K562 (cell line): ENCODE measurements at regions not wholly inside any gene's neighbourhood (a gene's known extent, or its start where the extent isn't known, plus 50 kb on each side); places are given as distances from the start of the nearest gene placed in this dataset.

Experiments
- BCL6 ChIP-seq: fragments of 250-450 bp; sonication (Bioruptor Pico); IDR thresholded peaks from 2 replicates; pipeline ENCODE4 v1.4.0; 2020
- HNRNPH1 ChIP-seq: fragments of 200-400 bp; formaldehyde crosslinking; optimal IDR thresholded peaks from 2 replicates; pipeline ENCODE3; 2017; ENCODE audit warnings: low read depth, mild to moderate bottlenecking, low read length, moderate library complexity
- HNRNPK ChIP-seq: fragments of 200-400 bp; formaldehyde crosslinking; IDR thresholded peaks from one replicate; pipeline ENCODE4 v1.6.1; 2018; ENCODE audit warnings: mild to moderate bottlenecking, low read depth, low read length; ENCODE audit not compliant: poor library complexity, severe bottlenecking
- NUFIP1 ChIP-seq: fragments of 450-650 bp; IDR thresholded peaks from 2 replicates; pipeline ENCODE4 v1.6.1; 2018; ENCODE audit not compliant: partially characterized antibody
- POLR2A ChIP-seq: fragments of 450-650 bp; conservative IDR thresholded peaks from 2 replicates; pipeline ENCODE4 v1.6.1; 2016
- POLR2AphosphoS5 ChIP-seq: IDR thresholded peaks from 2 replicates; pipeline ENCODE4 v1.6.1; 2011; ENCODE audit warnings: mild to moderate bottlenecking, low read depth, low read length, moderate library complexity; ENCODE audit not compliant: control insufficient read depth, insufficient read depth
- SETDB1 ChIP-seq: IDR thresholded peaks from one replicate; pipeline ENCODE4 v1.6.1; 2012; ENCODE audit warnings: low read length, control low read depth, inconsistent platforms
- ZBTB17 ChIP-seq: fragments of 450-650 bp; formaldehyde crosslinking; IDR thresholded peaks from 2 replicates; pipeline ENCODE4 v1.4.0; 2020; ENCODE audit warnings: mild to moderate bottlenecking
- ZNF224 ChIP-seq: sonication (generic); formaldehyde crosslinking; IDR thresholded peaks from 2 replicates; pipeline ENCODE4 v1.8.0; 2022; ENCODE audit warnings: mild to moderate bottlenecking, missing genetic modification reagents
- ZNF263 ChIP-seq: sonication (generic); formaldehyde crosslinking; IDR thresholded peaks from 2 replicates; pipeline ENCODE4 v1.8.0; 2022; ENCODE audit warnings: mild to moderate bottlenecking, missing genetic modification reagents, borderline replicate concordance
- TF ChIP-seq, protein P1 (sequence below), 3 experiments: IDR thresholded peaks in 2 of 3; conservative IDR thresholded peaks in 1 of 3; 2 replicates each; pipeline ENCODE4 v1.5.1; 2011 to 2012; ENCODE audit warnings: low read length in 3 of 3, mild to moderate bottlenecking in 3 of 3, control low read depth in 2 of 3, improper control_type of control experiment in 1 of 3, inconsistent platforms in 1 of 3, low read depth in 1 of 3, mixed read lengths in 1 of 3, moderate library complexity in 1 of 3; ENCODE audit not compliant: insufficient read depth in 2 of 3
- TF ChIP-seq, protein P2 (sequence below): sonication (generic); formaldehyde crosslinking; IDR thresholded peaks from 2 replicates; pipeline ENCODE4 v1.8.1; 2023; ENCODE audit warnings: mild to moderate bottlenecking, missing genetic modification reagents

DNA sequence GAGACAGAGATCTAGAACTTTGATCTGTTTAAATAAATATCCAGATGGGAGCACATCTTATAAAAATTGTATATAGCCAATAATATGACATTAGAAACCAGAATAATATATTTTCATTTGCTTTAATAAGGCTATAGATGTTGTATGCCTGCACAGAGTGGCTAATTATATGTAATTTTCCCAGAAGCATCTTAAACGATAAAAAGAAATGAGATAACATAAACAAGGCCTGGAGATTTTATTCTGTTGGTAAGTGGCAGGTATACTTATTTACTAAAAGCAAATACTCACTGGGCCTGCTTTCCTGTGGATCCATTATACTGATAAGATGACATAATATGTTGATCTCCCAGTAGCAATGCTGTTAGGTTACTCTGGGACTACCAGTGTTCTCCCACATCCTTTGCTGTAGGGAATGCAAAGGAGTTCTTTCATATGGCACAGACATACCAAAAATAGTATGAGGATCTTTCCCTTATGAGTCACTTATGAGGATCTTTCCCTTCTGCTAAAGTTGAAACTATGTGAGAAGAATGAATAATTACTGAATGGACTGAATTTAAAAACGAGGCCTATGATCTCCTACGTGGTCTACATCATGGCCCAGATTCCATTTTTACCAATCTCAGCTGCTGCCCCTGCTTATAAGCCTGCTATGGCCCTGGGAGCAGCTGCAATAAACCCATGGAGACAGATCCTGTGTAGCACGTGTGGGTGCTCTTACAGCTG, 112.1 kb downstream of the NUDT12 start:
- TF ChIP-seq, protein P1, sequence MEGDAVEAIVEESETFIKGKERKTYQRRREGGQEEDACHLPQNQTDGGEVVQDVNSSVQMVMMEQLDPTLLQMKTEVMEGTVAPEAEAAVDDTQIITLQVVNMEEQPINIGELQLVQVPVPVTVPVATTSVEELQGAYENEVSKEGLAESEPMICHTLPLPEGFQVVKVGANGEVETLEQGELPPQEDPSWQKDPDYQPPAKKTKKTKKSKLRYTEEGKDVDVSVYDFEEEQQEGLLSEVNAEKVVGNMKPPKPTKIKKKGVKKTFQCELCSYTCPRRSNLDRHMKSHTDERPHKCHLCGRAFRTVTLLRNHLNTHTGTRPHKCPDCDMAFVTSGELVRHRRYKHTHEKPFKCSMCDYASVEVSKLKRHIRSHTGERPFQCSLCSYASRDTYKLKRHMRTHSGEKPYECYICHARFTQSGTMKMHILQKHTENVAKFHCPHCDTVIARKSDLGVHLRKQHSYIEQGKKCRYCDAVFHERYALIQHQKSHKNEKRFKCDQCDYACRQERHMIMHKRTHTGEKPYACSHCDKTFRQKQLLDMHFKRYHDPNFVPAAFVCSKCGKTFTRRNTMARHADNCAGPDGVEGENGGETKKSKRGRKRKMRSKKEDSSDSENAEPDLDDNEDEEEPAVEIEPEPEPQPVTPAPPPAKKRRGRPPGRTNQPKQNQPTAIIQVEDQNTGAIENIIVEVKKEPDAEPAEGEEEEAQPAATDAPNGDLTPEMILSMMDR (IDR thresholded peaks at IDR 0.05 in 2 of 3, conservative IDR thresholded peaks at IDR 0.05 in 1 of 3; ENCODE audit: insufficient read depth in 2 of 3, low read depth in 1 of 3, low read length in 3 of 3) = no peak
- TF ChIP-seq BCL6 = no peak
- no peak for TF ChIP-seq NUFIP1
- no peak for TF ChIP-seq ZNF224 (CRISPR knock-in tag)
- TF ChIP-seq ZBTB17 (CRISPR knock-in tag) = no peak
- no peak for TF ChIP-seq SETDB1
- TF ChIP-seq, protein P2, sequence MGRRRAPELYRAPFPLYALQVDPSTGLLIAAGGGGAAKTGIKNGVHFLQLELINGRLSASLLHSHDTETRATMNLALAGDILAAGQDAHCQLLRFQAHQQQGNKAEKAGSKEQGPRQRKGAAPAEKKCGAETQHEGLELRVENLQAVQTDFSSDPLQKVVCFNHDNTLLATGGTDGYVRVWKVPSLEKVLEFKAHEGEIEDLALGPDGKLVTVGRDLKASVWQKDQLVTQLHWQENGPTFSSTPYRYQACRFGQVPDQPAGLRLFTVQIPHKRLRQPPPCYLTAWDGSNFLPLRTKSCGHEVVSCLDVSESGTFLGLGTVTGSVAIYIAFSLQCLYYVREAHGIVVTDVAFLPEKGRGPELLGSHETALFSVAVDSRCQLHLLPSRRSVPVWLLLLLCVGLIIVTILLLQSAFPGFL (CRISPR knock-in tag) = no peak
- TF ChIP-seq HNRNPH1 = no peak
- TF ChIP-seq HNRNPK = no peak
- no peak for TF ChIP-seq POLR2AphosphoS5
- no peak for TF ChIP-seq ZNF263
- TF ChIP-seq POLR2A = no peak
